NCI-H510A treated with DMSO at 0.1 percent for 48 hours (cell line): ENCODE measurements at regions not wholly inside any gene's neighbourhood (a gene's known extent, or its start where the extent isn't known, plus 50 kb on each side); places are given as distances from the start of the nearest gene placed in this dataset.

Experiments
- DNase-seq: peaks from one replicate; lab custom pipeline; 2025; lab: John Stamatoyannopoulos, UW

- no peak for DNase-seq
Observed at GRCh38 chr12:115215544-115215943, 531.6 kb upstream of the TBX3 start.

- DNase-seq: no peak
Observed at GRCh38 chr12:115213538-115214016, 529.6 kb upstream of the TBX3 start.

- DNase-seq: no peak
Observed at GRCh38 chr12:115213118-115213517, 529.1 kb upstream of the TBX3 start.

- no peak for DNase-seq
Observed at GRCh38 chr12:115212356-115212755, 528.4 kb upstream of the TBX3 start.

- no peak for DNase-seq
Observed at GRCh38 chr12:115210533-115211252, 526.7 kb upstream of the TBX3 start.

GRCh38 chr12:115209230-115209629 is 525.3 kb upstream of the TBX3 start:
- no peak for DNase-seq

- no peak for DNase-seq
Observed at GRCh38 chr12:115208098-115208497, 524.1 kb upstream of the TBX3 start.

- no peak for DNase-seq
Observed at GRCh38 chr12:115207216-115207915, 523.4 kb upstream of the TBX3 start.

GRCh38 chr12:115206801-115207200 is 522.8 kb upstream of the TBX3 start:
- no peak for DNase-seq

- peak; percentile 8 for DNase-seq
Observed at GRCh38 chr12:115205755-115206308, 521.9 kb upstream of the TBX3 start.

- no peak for DNase-seq
Observed at GRCh38 chr12:115204957-115205754, 521.2 kb upstream of the TBX3 start.

- no peak for DNase-seq
Observed at GRCh38 chr12:115203701-115204100, 519.7 kb upstream of the TBX3 start.

GRCh38 chr12:115201966-115202365 is 518.0 kb upstream of the TBX3 start:
- DNase-seq: peak; percentile 35

- DNase-seq: no peak
Observed at GRCh38 chr12:115199831-115200230, 515.9 kb upstream of the TBX3 start.

GRCh38 chr12:115194857-115195256 is 510.9 kb upstream of the TBX3 start:
- DNase-seq: no peak

- DNase-seq: no peak
Observed at GRCh38 chr12:115194448-115194847, 510.5 kb upstream of the TBX3 start.

GRCh38 chr12:115191342-115191741 is 507.4 kb upstream of the TBX3 start:
- DNase-seq: no peak

GRCh38 chr12:115190010-115190770 is 506.2 kb upstream of the TBX3 start:
- DNase-seq: no peak

- no peak for DNase-seq
Observed at GRCh38 chr12:115185506-115185905, 501.5 kb upstream of the TBX3 start.

GRCh38 chr12:115183752-115184151 is 499.8 kb upstream of the TBX3 start:
- DNase-seq: no peak

GRCh38 chr12:115177899-115178298 is 493.9 kb upstream of the TBX3 start:
- no peak for DNase-seq
